Adrenal gland (tissue), 9 donors: ENCODE measurements at regions not wholly inside any gene's neighbourhood (a gene's known extent, or its start where the extent isn't known, plus 50 kb on each side); places are given as distances from the start of the nearest gene placed in this dataset.

Experiments used
- DNase-seq, 7 donors: peaks; one replicate each; pipeline ENCODE4 v3.0.0-alpha.2; 2019 to 2020
- H3K27ac ChIP-seq, 5 donors: fragments of 200-600 bp; sonication (generic) in 4 of 5; 1 replicate in 3 of 5; 2 replicates in 2 of 5; pipeline versions ENCODE4 v1.5.1 to v1.8.0; 2016 to 2020; ENCODE audit warnings: mild to moderate bottlenecking in 1 of 5
- H3K27me3 ChIP-seq: fragments of 200-600 bp; 2 replicates; pipeline ENCODE4 v1.8.0; 2021
- H3K36me3 ChIP-seq, 2 donors: fragments of 200-600 bp; replicated peaks in 1 of 2; 1 replicate in 1 of 2; 2 replicates in 1 of 2; pipeline versions ENCODE4 v1.5.1 to v1.8.0; 2018 to 2022
- H3K4me1 ChIP-seq, 2 donors: fragments of 200-600 bp; replicated peaks in 1 of 2; 1 replicate in 1 of 2; 2 replicates in 1 of 2; pipeline versions ENCODE4 v1.5.1 to v1.8.0; 2018 to 2021
- H3K4me3 ChIP-seq, 4 donors: fragments of 200-600 bp; sonication (generic) in 3 of 4; one replicate each; pipeline ENCODE4 v1.5.1; 2016 to 2018
- H3K9me3 ChIP-seq, 3 donors: fragments of 200-600 bp; sonication (generic) in 1 of 3; replicated peaks in 1 of 3; 1 replicate in 2 of 3; 2 replicates in 1 of 3; pipeline versions ENCODE4 v1.5.1 to v1.8.0; 2016 to 2021
- CTCF ChIP-seq, 6 experiments: fragments of 450-650 bp in 4 of 6; fragments of 200-600 bp in 2 of 6; sonication (generic) in 1 of 6; IDR thresholded peaks; 1 replicate in 5 of 6; 2 replicates in 1 of 6; pipeline versions ENCODE4 v1.5.1 to v1.8.0; 2016 to 2021; ENCODE audit warnings: antibody characterized with exemption in 6 of 6, mild to moderate bottlenecking in 2 of 6, moderate library complexity in 1 of 6
- POLR2A ChIP-seq, 2 donors: fragments of 450-650 bp; IDR thresholded peaks; one replicate each; pipeline ENCODE4 v1.6.1; 2017; ENCODE audit warnings: antibody characterized with exemption in 2 of 2, mild to moderate bottlenecking in 2 of 2, moderate library complexity in 1 of 2
- WGBS, 4 donors: extraction: QIAGEN DNeasy Blood & Tissue Kit in 2 of 4; methylation state at CpG; one replicate each; pipeline versions ENCODE4 v1.1.5 to v1.1.7; 2013 to 2017; 5-methylcytosine and 5-hydroxymethylcytosine counted together
- intact Hi-C, 2 donors: fragments of 100-400 bp; cut with DNase I; formaldehyde crosslinking; loops; one replicate each; pipeline versions ENCODE4 v1.14.1 to v1.15.0; 2022 to 2023
- donor health status: healthy with polysubstance abuse.
- donor health status: Bipolar disorder and iron deficiency.
- donor health status: DM: yes; HTN: yes; CAD: no.
- donor health status: DM: no; HTN: no; CAD: no.
- donor health status: DM: no; HTN: no; CAD: no.

- Histone ChIP-seq H3K27ac (no peak overlapping the region), H3K36me3 (no peaks in the 10 kb centered on the region), H3K4me3 (no peak overlapping the region), H3K4me1 (no peaks in the 10 kb centered on the region), H3K27me3 (no peaks in the 10 kb centered on the region), H3K9me3 (no peaks in the 10 kb centered on the region)
- DNase-seq = no peak
- TF ChIP-seq CTCF (IDR thresholded peaks at IDR 0.05) = no peak
- no peak for TF ChIP-seq POLR2A (IDR thresholded peaks at IDR 0.05)
- 77 to 89% (median 86%) methylated on average over 6 of the region's 6 CpGs for WGBS, 4 donors
- intact Hi-C loops = no loop called here
Measured at GRCh38 chr6:63410435-63411426, 90.9 kb upstream of the LGSN start.

GRCh38 chr6:63415286-63415685 lies 95.5 kb upstream of the LGSN start:
- intact Hi-C loops = no loop called here
- no peak for TF ChIP-seq POLR2A (IDR thresholded peaks at IDR 0.05)
- TF ChIP-seq CTCF (IDR thresholded peaks at IDR 0.05) = no peak
- no peaks in the 10 kb centered on the region for H3K9me3 ChIP-seq
- WGBS, 4 donors = 82 to 91% (median 86%) methylated on average over 4 of the region's 4 CpGs
- H3K27ac ChIP-seq = no peak overlapping the region
- DNase-seq = no peak
- no peak overlapping the region for H3K4me3 ChIP-seq
- no peaks in the 10 kb centered on the region for H3K4me1 ChIP-seq
- H3K27me3 ChIP-seq = no peaks in the 10 kb centered on the region
- H3K36me3 ChIP-seq = no peaks in the 10 kb centered on the region

- H3K4me3 ChIP-seq = no peak overlapping the region
- no peaks in the 10 kb centered on the region for H3K27me3 ChIP-seq
- H3K4me1 ChIP-seq = no peaks in the 10 kb centered on the region
- WGBS, 4 donors = 29 to 60% (median 54%) methylated on average over 1 of the region's 1 CpG
- intact Hi-C loops = no loop called here
- DNase-seq = peak in 5 of 7 donors; percentile 19 to 30 (median 23)
- no peak for TF ChIP-seq CTCF (IDR thresholded peaks at IDR 0.05)
- no peak for TF ChIP-seq POLR2A (IDR thresholded peaks at IDR 0.05)
- no peak overlapping the region for H3K27ac ChIP-seq
- H3K36me3 ChIP-seq = no peaks in the 10 kb centered on the region
- H3K9me3 ChIP-seq = no peaks in the 10 kb centered on the region
Measured at GRCh38 chr6:63418741-63419140, 99.0 kb upstream of the LGSN start.

GRCh38 chr6:63424636-63425035 lies 104.9 kb upstream of the LGSN start:
- intact Hi-C loops = no loop called here

More at GRCh38 chr6:63424636-63425035, 104.9 kb upstream of the LGSN start:
- Histone ChIP-seq H3K36me3 (no peaks in the 10 kb centered on the region), H3K4me1 (no peaks in the 10 kb centered on the region), H3K27me3 (no peaks in the 10 kb centered on the region), H3K4me3 (no peak overlapping the region), H3K9me3 (no peaks in the 10 kb centered on the region), H3K27ac (no peak overlapping the region)
- no peak for DNase-seq
- WGBS, 4 donors = 74 to 84% (median 76%) methylated on average over 1 of the region's 1 CpG
- TF ChIP-seq CTCF (IDR thresholded peaks at IDR 0.05) (no peak), POLR2A (IDR thresholded peaks at IDR 0.05) (no peak)
